IMR-90 (cell line): ENCODE measurements at regions not wholly inside any gene's neighbourhood (a gene's known extent, or its start where the extent isn't known, plus 50 kb on each side); places are given as distances from the start of the nearest gene placed in this dataset.

Experiments
- ATAC-seq: fragments of 200-7000 bp; cut with Tn5 transposase; 2 replicates; pipeline ENCODE4 v1.9.1; 2020; ENCODE audit warnings: low read depth, mild to moderate bottlenecking, moderate library complexity
- BruUV-seq: library from RNA; stranded (reverse); fragments of 400-500 nt; replicated peaks from 2 replicates; lab custom pipeline; 2021; lab: Mats Ljungman, UMichigan
- CTCF ChIA-PET: fragments of 300-600 bp; formaldehyde crosslinking; extraction: SDS; loops from one replicate; lab custom pipeline; 2021; ENCODE audit warnings: antibody characterized with exemption; lab: Yijun Ruan, JAX
- POLR2A ChIA-PET: fragments of 300-600 bp; sonication (Branson Sonifier 250); formaldehyde crosslinking; loops from one replicate; lab custom pipeline; 2022; ENCODE audit warnings: antibody characterized with exemption; ENCODE audit not compliant: unreplicated experiment; lab: Charles Lee
- DNase-seq: peaks from one replicate; pipeline ENCODE4 v3.0.0; 2013
- H2AFZ ChIP-seq: replicated peaks from 2 replicates; pipeline ENCODE3; 2013; ENCODE audit warnings: low read length, mild to moderate bottlenecking; ENCODE audit not compliant: poor library complexity
- H2AK5ac ChIP-seq: 2 replicates; pipeline ENCODE4 v1.6.1; 2013; ENCODE audit warnings: low read depth, low read length, inconsistent platforms
- H2AK9ac ChIP-seq: replicated peaks from 2 replicates; pipeline ENCODE3; 2013; ENCODE audit warnings: mild to moderate bottlenecking, low read depth, low read length, moderate library complexity; ENCODE audit not compliant: poor library complexity
- H2BK120ac ChIP-seq: 2 replicates; pipeline ENCODE4 v1.6.1; 2013; ENCODE audit warnings: low read depth, low read length, inconsistent platforms
- H2BK15ac ChIP-seq: 3 replicates; pipeline ENCODE4 v1.6.1; 2013; ENCODE audit warnings: low read depth, low read length, inconsistent platforms
- H2BK20ac ChIP-seq: 2 replicates; pipeline ENCODE4 v1.6.1; 2013; ENCODE audit warnings: low read depth, mild to moderate bottlenecking, inconsistent platforms, low read length, moderate library complexity
- H2BK5ac ChIP-seq: 2 replicates; pipeline ENCODE4 v1.6.1; 2013; ENCODE audit warnings: mild to moderate bottlenecking, low read depth, low read length, inconsistent platforms; ENCODE audit not compliant: poor library complexity, severe bottlenecking
- H3K14ac ChIP-seq: replicated peaks from 2 replicates; pipeline ENCODE4 v1.6.1; 2013; ENCODE audit warnings: low read depth, low read length, inconsistent platforms
- H3K18ac ChIP-seq: 2 replicates; pipeline ENCODE4 v1.6.1; 2013; ENCODE audit warnings: low read depth, low read length, control low read depth
- H3K23ac ChIP-seq: 2 replicates; pipeline ENCODE4 v1.6.1; 2013; ENCODE audit warnings: low read depth, low read length, inconsistent platforms
- H3K27ac ChIP-seq: 2 replicates; pipeline ENCODE4 v1.5.1; 2013; ENCODE audit warnings: mild to moderate bottlenecking, control low read depth, low read length; ENCODE audit not compliant: insufficient read depth
- H3K27me3 ChIP-seq: 2 replicates; pipeline ENCODE4 v1.6.1; 2013; ENCODE audit warnings: low read length; ENCODE audit not compliant: control insufficient read depth, insufficient read depth
- H3K36me3 ChIP-seq: 2 replicates; pipeline ENCODE4 v1.6.1; 2013; ENCODE audit warnings: low read length, mixed read lengths; ENCODE audit not compliant: control insufficient read depth, insufficient read depth
- H3K4ac ChIP-seq: 2 replicates; pipeline ENCODE4 v1.6.1; 2013; ENCODE audit warnings: low read depth, low read length, inconsistent platforms
- H3K4me1 ChIP-seq: 2 replicates; pipeline ENCODE4 v1.6.1; 2013; ENCODE audit warnings: low read length, mixed read lengths; ENCODE audit not compliant: control insufficient read depth, insufficient read depth
- H3K4me2 ChIP-seq: 2 replicates; pipeline ENCODE4 v1.6.1; 2013; ENCODE audit warnings: low read depth, mild to moderate bottlenecking, control low read depth, low read length, moderate library complexity
- H3K4me3 ChIP-seq: 2 replicates; pipeline ENCODE4 v1.5.1; 2013; ENCODE audit warnings: low read depth, mild to moderate bottlenecking, control low read depth, low read length, moderate library complexity; ENCODE audit not compliant: insufficient read depth
- H3K56ac ChIP-seq: 2 replicates; pipeline ENCODE4 v1.6.1; 2013; ENCODE audit warnings: low read length, inconsistent platforms; ENCODE audit not compliant: insufficient read depth; ENCODE audit errors: extremely low read depth
- H3K79me1 ChIP-seq, 2 experiments: 2 replicates each; pipeline ENCODE4 v1.6.1; 2013; ENCODE audit warnings: low read length in 2 of 2, inconsistent platforms in 1 of 2, low read depth in 1 of 2
- H3K9ac ChIP-seq: 2 replicates; pipeline ENCODE4 v1.6.1; 2013; ENCODE audit warnings: low read depth, low read length, control low read depth
- H3K9me1 ChIP-seq: 2 replicates; pipeline ENCODE4 v1.6.1; 2013; ENCODE audit warnings: low read length, inconsistent platforms; ENCODE audit not compliant: insufficient read depth
- H3K9me3 ChIP-seq: 2 replicates; pipeline ENCODE4 v1.6.1; 2013; ENCODE audit warnings: low read length; ENCODE audit not compliant: control insufficient read depth, insufficient read depth
- H4K20me1 ChIP-seq: 2 replicates; pipeline ENCODE4 v1.6.1; 2013; ENCODE audit warnings: low read length, inconsistent platforms; ENCODE audit not compliant: insufficient read depth
- H4K5ac ChIP-seq: 2 replicates; pipeline ENCODE4 v1.6.1; 2013; ENCODE audit warnings: mild to moderate bottlenecking, low read depth, low read length, control low read depth
- H4K8ac ChIP-seq, 2 experiments: 2 replicates each; pipeline ENCODE4 v1.6.1; 2013; ENCODE audit warnings: low read depth in 2 of 2, low read length in 2 of 2, control low read depth in 1 of 2, inconsistent platforms in 1 of 2
- H4K91ac ChIP-seq: 2 replicates; pipeline ENCODE4 v1.6.1; 2013; ENCODE audit warnings: low read depth, low read length, inconsistent platforms; ENCODE audit not compliant: insufficient read depth
- BHLHE40 ChIP-seq: fragments of 150-350 bp; IDR thresholded peaks from 2 replicates; pipeline ENCODE4 v1.6.1; 2016; ENCODE audit warnings: mild to moderate bottlenecking, low read depth, low read length
- CEBPB ChIP-seq: IDR thresholded peaks from 2 replicates; pipeline ENCODE4 v1.6.1; 2012; ENCODE audit warnings: low read depth, low read length, improper control_type of control experiment
- CHD1 ChIP-seq: IDR thresholded peaks from 2 replicates; pipeline ENCODE4 v1.6.1; 2012; ENCODE audit warnings: low read depth, low read length, improper control_type of control experiment
- FOS ChIP-seq: fragments of 150-350 bp; IDR thresholded peaks from 2 replicates; pipeline ENCODE4 v1.6.1; 2016; ENCODE audit warnings: low read depth, low read length
- MAFK ChIP-seq: IDR thresholded peaks from 2 replicates; pipeline ENCODE4 v1.6.1; 2012; ENCODE audit warnings: low read depth, low read length, improper control_type of control experiment
- MAZ ChIP-seq: IDR thresholded peaks from 2 replicates; pipeline ENCODE4 v1.6.1; 2012; ENCODE audit warnings: low read depth, mild to moderate bottlenecking, low read length, improper control_type of control experiment, moderate library complexity, borderline replicate concordance
- MXI1 ChIP-seq: IDR thresholded peaks from 2 replicates; pipeline ENCODE4 v1.6.1; 2012; ENCODE audit warnings: low read depth, mild to moderate bottlenecking, low read length, moderate library complexity, borderline replicate concordance
- POLR2A ChIP-seq: IDR thresholded peaks from 2 replicates; pipeline ENCODE4 v1.6.1; 2012; ENCODE audit warnings: mild to moderate bottlenecking, low read depth, low read length
- RAD21 ChIP-seq: IDR thresholded peaks from 2 replicates; pipeline ENCODE4 v1.6.1; 2012; ENCODE audit warnings: low read length, improper control_type of control experiment
- RCOR1 ChIP-seq: IDR thresholded peaks from 2 replicates; pipeline ENCODE4 v1.6.1; 2012; ENCODE audit warnings: mild to moderate bottlenecking, low read length, improper control_type of control experiment; ENCODE audit not compliant: insufficient replicate concordance
- RFX5 ChIP-seq: IDR thresholded peaks from 2 replicates; pipeline ENCODE4 v1.8.0; 2012; ENCODE audit warnings: low read depth, mild to moderate bottlenecking, low read length, moderate library complexity
- WGBS, 2 experiments: methylation state at CpG; one replicate each; pipeline versions ENCODE4 v1.1.5 to v1.1.7; 2013; ENCODE audit warnings: missing lambda C conversion rate in 2 of 2; ENCODE audit not compliant: insufficient read length in 1 of 2; ENCODE audit errors: extremely low coverage in 2 of 2; 5-methylcytosine and 5-hydroxymethylcytosine counted together
- dilution Hi-C: fragments of 300-500 bp; cut with HindIII; formaldehyde crosslinking; loops from one replicate; pipeline ENCODE4 v1.14.3; 2018; ENCODE audit warnings: low sequenced_read_pairs; ENCODE audit not compliant: unreplicated experiment
- in situ Hi-C: fragments of 300-500 bp; cut with MboI; formaldehyde crosslinking; loops from 3 replicates; pipeline ENCODE4 v1.14.3; 2019; ENCODE audit warnings: low sequenced_read_pairs, inconsistent platforms, mixed read lengths
- intact Hi-C: fragments of 100-400 bp; cut with micrococcal nuclease; formaldehyde crosslinking; loops from 2 replicates; pipeline ENCODE4 v1.10.0; 2022
- TF ChIP-seq, protein P1 (sequence below): fragments of 150-350 bp; IDR thresholded peaks from 2 replicates; pipeline ENCODE4 v1.6.1; 2016; ENCODE audit warnings: low read depth, mild to moderate bottlenecking, low read length, moderate library complexity, borderline replicate concordance
- TF ChIP-seq, protein P2 (sequence below): fragments of 150-350 bp; IDR thresholded peaks from 2 replicates; pipeline ENCODE4 v1.6.1; 2017; ENCODE audit warnings: mild to moderate bottlenecking, antibody characterized with exemption, low read length, low read depth

- ATAC-seq = no peak
- no peak overlapping the region for H3K4ac ChIP-seq
- H3K27me3 ChIP-seq = no peaks in the 10 kb centered on the region; the same call in 1 of the 2 replicates
- no peak overlapping the region for H2AFZ ChIP-seq
- POLR2A ChIA-PET = no interaction called here
- in situ Hi-C loops = no loop called here
- DNase-seq = no peak
- H3K18ac ChIP-seq = no peak overlapping the region
- no peak overlapping the region for H3K27ac ChIP-seq
- H3K4me2 ChIP-seq = no peak overlapping the region
- H2BK5ac ChIP-seq = no peak overlapping the region
- CTCF ChIA-PET = no interaction called here
- H2BK120ac ChIP-seq = no peak overlapping the region
- no peaks in the 10 kb centered on the region for H3K4me1 ChIP-seq
- BruUV-seq = no TSS peak
- no peak overlapping the region for H2BK15ac ChIP-seq
- no peaks in the 10 kb centered on the region for H4K20me1 ChIP-seq
- H4K5ac ChIP-seq = no peak overlapping the region
- H3K56ac ChIP-seq = no peak overlapping the region
- dilution Hi-C loops = no loop called here
- intact Hi-C loops = no loop called here
- no CpG with 5 or more reads among the region's 9 CpGs for WGBS, 2 experiments
- no peaks in the 10 kb centered on the region for H3K9me1 ChIP-seq
- no peak overlapping the region for H3K23ac ChIP-seq
- H3K79me1 ChIP-seq = no peaks in the 10 kb centered on the region
- H2AK9ac ChIP-seq = no peak overlapping the region
- no peak for TF ChIP-seq CHD1
- TF ChIP-seq RFX5 = no peak
- no peak for TF ChIP-seq MXI1
- TF ChIP-seq, protein P1, sequence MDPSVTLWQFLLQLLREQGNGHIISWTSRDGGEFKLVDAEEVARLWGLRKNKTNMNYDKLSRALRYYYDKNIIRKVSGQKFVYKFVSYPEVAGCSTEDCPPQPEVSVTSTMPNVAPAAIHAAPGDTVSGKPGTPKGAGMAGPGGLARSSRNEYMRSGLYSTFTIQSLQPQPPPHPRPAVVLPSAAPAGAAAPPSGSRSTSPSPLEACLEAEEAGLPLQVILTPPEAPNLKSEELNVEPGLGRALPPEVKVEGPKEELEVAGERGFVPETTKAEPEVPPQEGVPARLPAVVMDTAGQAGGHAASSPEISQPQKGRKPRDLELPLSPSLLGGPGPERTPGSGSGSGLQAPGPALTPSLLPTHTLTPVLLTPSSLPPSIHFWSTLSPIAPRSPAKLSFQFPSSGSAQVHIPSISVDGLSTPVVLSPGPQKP = no peak
- no peak for TF ChIP-seq FOS
- TF ChIP-seq MAZ = no peak
- no peak for TF ChIP-seq CEBPB
- no peak for TF ChIP-seq BHLHE40
- TF ChIP-seq POLR2A = no peak
- no peak for TF ChIP-seq RAD21
- TF ChIP-seq, protein P2, sequence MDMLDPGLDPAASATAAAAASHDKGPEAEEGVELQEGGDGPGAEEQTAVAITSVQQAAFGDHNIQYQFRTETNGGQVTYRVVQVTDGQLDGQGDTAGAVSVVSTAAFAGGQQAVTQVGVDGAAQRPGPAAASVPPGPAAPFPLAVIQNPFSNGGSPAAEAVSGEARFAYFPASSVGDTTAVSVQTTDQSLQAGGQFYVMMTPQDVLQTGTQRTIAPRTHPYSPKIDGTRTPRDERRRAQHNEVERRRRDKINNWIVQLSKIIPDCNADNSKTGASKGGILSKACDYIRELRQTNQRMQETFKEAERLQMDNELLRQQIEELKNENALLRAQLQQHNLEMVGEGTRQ = no peak
- no peak for TF ChIP-seq RCOR1
- no peak for TF ChIP-seq MAFK
- H2AK5ac ChIP-seq = no peak overlapping the region
- H2BK20ac ChIP-seq = no peak overlapping the region
- no peak overlapping the region for H3K4me3 ChIP-seq
- H3K14ac ChIP-seq = no peak overlapping the region
- H3K9ac ChIP-seq = no peak overlapping the region
- H4K91ac ChIP-seq = no peak overlapping the region
- no peaks in the 10 kb centered on the region for H3K9me3 ChIP-seq
- H3K36me3 ChIP-seq = no peaks in the 10 kb centered on the region
- H4K8ac ChIP-seq = no peak overlapping the region
Observed at GRCh38 chr10:125510998-125511397, 172.0 kb downstream of the TEX36 start.
